ENCODE measurements at regions not wholly inside any gene's neighbourhood (a gene's known extent, or its start where the extent isn't known, plus 50 kb on each side); places are given as distances from the start of the nearest gene placed in this dataset.
"Not testable (repeated sequence)": the region's sequence is repeated elsewhere in the genome, so short reads cannot be mapped to it uniquely, and the experiment has no call there.

DNA sequence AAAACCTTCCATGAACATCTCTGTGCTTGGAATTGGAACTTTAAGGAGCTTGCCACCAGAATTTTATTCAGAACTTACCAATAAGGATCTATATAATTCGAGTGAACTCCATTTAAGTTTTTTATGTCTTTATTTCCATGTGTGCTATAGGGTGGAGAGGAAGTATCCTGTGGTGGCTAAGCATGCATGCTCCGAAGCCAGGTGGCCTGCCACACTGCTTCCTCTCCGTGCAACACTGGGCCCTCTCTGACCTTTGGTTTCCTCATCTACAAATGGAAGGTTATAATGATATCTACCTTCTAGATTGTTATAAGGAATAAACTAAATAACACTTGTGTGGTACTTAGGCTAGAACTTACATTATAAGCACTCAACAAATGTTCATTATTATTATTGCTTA lies 382.1 kb downstream of the PTPRC start:
- Histone ChIP-seq H3K27me3 (ENCODE audit: insufficient read depth, low read depth) (no peaks in the 10 kb centered on the region), H3K4me2 (no peak overlapping the region), H3K36me3 (ENCODE audit: insufficient read depth) (no peaks in the 10 kb centered on the region), H4K20me1 (ENCODE audit: insufficient read depth) (no peaks in the 10 kb centered on the region), H3K4me1 (ENCODE audit: low read depth, poor library complexity, severe bottlenecking) (no peaks in the 10 kb centered on the region), H3K79me2 (ENCODE audit: insufficient read depth, low read depth) (no peaks in the 10 kb centered on the region), H2AFZ (ENCODE audit: low read depth) (no peak overlapping the region), H3K27ac (no peak overlapping the region), H3K4me3 (IDR thresholded peaks at IDR 0.05; ENCODE audit: insufficient read depth, low read depth, low read length) (no peak overlapping the region), H3K9ac (no peak overlapping the region)
- TF ChIP-seq, protein P1, sequence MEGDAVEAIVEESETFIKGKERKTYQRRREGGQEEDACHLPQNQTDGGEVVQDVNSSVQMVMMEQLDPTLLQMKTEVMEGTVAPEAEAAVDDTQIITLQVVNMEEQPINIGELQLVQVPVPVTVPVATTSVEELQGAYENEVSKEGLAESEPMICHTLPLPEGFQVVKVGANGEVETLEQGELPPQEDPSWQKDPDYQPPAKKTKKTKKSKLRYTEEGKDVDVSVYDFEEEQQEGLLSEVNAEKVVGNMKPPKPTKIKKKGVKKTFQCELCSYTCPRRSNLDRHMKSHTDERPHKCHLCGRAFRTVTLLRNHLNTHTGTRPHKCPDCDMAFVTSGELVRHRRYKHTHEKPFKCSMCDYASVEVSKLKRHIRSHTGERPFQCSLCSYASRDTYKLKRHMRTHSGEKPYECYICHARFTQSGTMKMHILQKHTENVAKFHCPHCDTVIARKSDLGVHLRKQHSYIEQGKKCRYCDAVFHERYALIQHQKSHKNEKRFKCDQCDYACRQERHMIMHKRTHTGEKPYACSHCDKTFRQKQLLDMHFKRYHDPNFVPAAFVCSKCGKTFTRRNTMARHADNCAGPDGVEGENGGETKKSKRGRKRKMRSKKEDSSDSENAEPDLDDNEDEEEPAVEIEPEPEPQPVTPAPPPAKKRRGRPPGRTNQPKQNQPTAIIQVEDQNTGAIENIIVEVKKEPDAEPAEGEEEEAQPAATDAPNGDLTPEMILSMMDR (conservative IDR thresholded peaks at IDR 0.05; ENCODE audit: low read depth, low read length), result no peak

DNA sequence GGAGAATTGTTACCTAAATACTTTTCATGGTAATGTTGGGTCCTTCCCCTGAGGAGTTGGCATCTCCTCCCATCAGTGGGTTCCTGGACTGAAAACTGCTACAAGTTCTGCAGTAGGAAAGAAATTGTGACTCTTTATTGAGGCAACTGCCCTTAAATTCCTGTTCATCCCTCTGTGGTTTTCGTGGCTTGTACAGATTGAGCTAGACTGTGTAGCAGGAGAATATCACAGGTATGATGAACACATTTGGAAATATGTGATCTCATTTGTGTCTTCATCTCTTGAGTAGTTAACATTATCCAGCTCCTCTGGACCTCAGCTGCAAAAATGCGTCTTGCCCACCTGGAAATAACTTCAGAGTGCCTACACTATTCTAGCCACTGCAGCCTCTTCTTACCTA lies 390.6 kb downstream of the PTPRC start:
- H3K4me2 ChIP-seq, result peak overlapping the region; percentile 41; the same call in 1 of the 2 replicates
- peaks cover 63% of the 10 kb centered on the region for H3K4me1 ChIP-seq (ENCODE audit: low read depth, poor library complexity, severe bottlenecking)
- TF ChIP-seq, protein P1 (conservative IDR thresholded peaks at IDR 0.05; ENCODE audit: low read depth, low read length), result no peak
- H3K9ac ChIP-seq, result no peak overlapping the region
- no peaks in the 10 kb centered on the region for H3K27me3 ChIP-seq (ENCODE audit: insufficient read depth, low read depth)
- H3K4me3 ChIP-seq (IDR thresholded peaks at IDR 0.05; ENCODE audit: insufficient read depth, low read depth, low read length), result no peak overlapping the region
- no peaks in the 10 kb centered on the region for H3K36me3 ChIP-seq (ENCODE audit: insufficient read depth)
- no peak overlapping the region for H3K27ac ChIP-seq
- no peaks in the 10 kb centered on the region for H4K20me1 ChIP-seq (ENCODE audit: insufficient read depth)
- H3K79me2 ChIP-seq (ENCODE audit: insufficient read depth, low read depth), result no peaks in the 10 kb centered on the region
- no peak overlapping the region for H2AFZ ChIP-seq (ENCODE audit: low read depth)

- no peak overlapping the region for H2AFZ ChIP-seq (ENCODE audit: low read depth)
- H3K79me2 ChIP-seq (ENCODE audit: insufficient read depth, low read depth), result no peaks in the 10 kb centered on the region
- H3K4me3 ChIP-seq (IDR thresholded peaks at IDR 0.05; ENCODE audit: insufficient read depth, low read depth, low read length), result no peak overlapping the region
- no peaks in the 10 kb centered on the region for H4K20me1 ChIP-seq (ENCODE audit: insufficient read depth)
- no peak overlapping the region for H3K27ac ChIP-seq
- no peaks in the 10 kb centered on the region for H3K27me3 ChIP-seq (ENCODE audit: insufficient read depth, low read depth)
- H3K4me1 ChIP-seq (ENCODE audit: low read depth, poor library complexity, severe bottlenecking), result peaks cover 67% of the 10 kb centered on the region
- H3K4me2 ChIP-seq, result peak overlapping the region; percentile 41; the same call in 1 of the 2 replicates
- no peaks in the 10 kb centered on the region for H3K36me3 ChIP-seq (ENCODE audit: insufficient read depth)
- H3K9ac ChIP-seq, result no peak overlapping the region
- TF ChIP-seq, protein P1 (conservative IDR thresholded peaks at IDR 0.05; ENCODE audit: low read depth, low read length), result no peak
Measured at GRCh38 chr1:199029855-199030254, 391.0 kb downstream of the PTPRC start.

DNA sequence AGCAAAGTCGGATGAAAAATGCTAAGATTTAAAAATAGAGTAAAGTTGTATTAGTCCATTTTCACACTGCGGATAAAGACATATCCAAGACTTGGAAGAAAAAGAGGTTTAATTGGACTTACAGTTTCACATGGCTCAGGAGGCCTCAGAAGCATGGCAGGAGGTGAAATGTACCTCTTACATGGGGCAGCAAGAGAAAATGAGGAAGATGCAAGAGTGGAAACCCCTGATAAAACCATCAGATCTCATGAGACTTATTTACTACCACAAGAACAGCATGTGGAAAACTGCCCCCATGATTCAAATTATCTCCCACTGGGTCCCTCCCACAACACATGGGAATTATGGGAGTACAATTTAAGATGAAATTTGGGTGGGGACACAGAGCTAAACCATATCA lies 391.7 kb downstream of the PTPRC start:
- H4K20me1 ChIP-seq (ENCODE audit: insufficient read depth); H2AFZ ChIP-seq (ENCODE audit: low read depth); H3K4me3 ChIP-seq (IDR thresholded peaks at IDR 0.05; ENCODE audit: insufficient read depth, low read depth, low read length); H3K36me3 ChIP-seq (ENCODE audit: insufficient read depth); H3K4me2 ChIP-seq; H3K27me3 ChIP-seq (ENCODE audit: insufficient read depth, low read depth); H3K79me2 ChIP-seq (ENCODE audit: insufficient read depth, low read depth); H3K27ac ChIP-seq; H3K9ac ChIP-seq: not testable (repeated sequence)
- peaks cover 74% of the 10 kb centered on the region for H3K4me1 ChIP-seq (ENCODE audit: low read depth, poor library complexity, severe bottlenecking)

- H4K20me1 ChIP-seq (ENCODE audit: insufficient read depth); H3K27ac ChIP-seq; H3K4me2 ChIP-seq; H3K9ac ChIP-seq; H3K27me3 ChIP-seq (ENCODE audit: insufficient read depth, low read depth); H3K36me3 ChIP-seq (ENCODE audit: insufficient read depth); H3K4me3 ChIP-seq (IDR thresholded peaks at IDR 0.05; ENCODE audit: insufficient read depth, low read depth, low read length); H3K79me2 ChIP-seq (ENCODE audit: insufficient read depth, low read depth); H2AFZ ChIP-seq (ENCODE audit: low read depth): not testable (repeated sequence)
- peaks cover 79% of the 10 kb centered on the region for H3K4me1 ChIP-seq (ENCODE audit: low read depth, poor library complexity, severe bottlenecking)
Measured at GRCh38 chr1:199031170-199031569, 392.3 kb downstream of the PTPRC start.

DNA sequence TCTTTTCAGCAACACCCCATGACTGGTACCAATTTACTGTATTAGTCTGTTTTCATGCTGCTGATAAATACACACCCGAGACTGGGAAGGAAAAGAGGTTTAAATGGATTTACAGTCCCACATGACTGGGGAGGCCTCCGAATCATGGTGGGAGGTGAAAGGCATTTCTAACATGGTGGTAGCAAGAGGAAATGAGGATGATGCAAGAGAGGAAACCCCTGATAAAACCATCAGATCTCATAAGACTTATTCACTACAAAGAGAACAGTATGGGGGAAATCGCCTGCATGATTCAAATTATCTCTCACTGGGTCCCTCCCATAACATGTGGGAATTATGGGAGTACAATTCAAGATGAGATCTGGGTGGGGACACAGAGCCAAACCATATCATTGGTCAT lies 393.6 kb downstream of the PTPRC start:
- H3K79me2 ChIP-seq (ENCODE audit: insufficient read depth, low read depth); H3K27ac ChIP-seq; H2AFZ ChIP-seq (ENCODE audit: low read depth); H3K27me3 ChIP-seq (ENCODE audit: insufficient read depth, low read depth); H4K20me1 ChIP-seq (ENCODE audit: insufficient read depth); H3K36me3 ChIP-seq (ENCODE audit: insufficient read depth); H3K4me2 ChIP-seq; H3K9ac ChIP-seq; H3K4me3 ChIP-seq (IDR thresholded peaks at IDR 0.05; ENCODE audit: insufficient read depth, low read depth, low read length): not testable (repeated sequence)
- peaks cover 72% of the 10 kb centered on the region for H3K4me1 ChIP-seq (ENCODE audit: low read depth, poor library complexity, severe bottlenecking)
